ENCODE measurements at regions not wholly inside any gene's neighbourhood (a gene's known extent, or its start where the extent isn't known, plus 50 kb on each side); places are given as distances from the start of the nearest gene placed in this dataset.

DNA sequence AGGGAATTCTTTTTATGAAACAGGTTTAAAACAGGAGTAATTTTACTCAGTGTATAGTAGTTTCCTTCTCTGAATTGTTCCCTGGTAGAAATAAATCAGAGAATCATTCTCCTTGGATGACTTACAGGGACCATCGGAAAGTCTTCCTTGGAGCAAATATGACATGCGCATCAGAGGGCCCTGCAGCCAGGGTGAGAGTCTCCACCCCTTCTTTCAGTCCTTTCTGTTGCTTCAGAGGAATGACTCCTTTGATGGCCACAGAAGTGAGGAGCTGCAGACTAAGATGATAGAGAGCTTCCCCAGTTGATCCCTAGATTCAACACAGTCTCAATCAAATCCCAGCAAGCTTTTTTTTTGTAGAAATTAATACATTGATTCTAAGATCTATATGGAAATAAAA is 294.8 kb upstream of the UMPS start:
- no peak overlapping the region for H3K27ac ChIP-seq (ENCODE audit: low read depth in 1 of 2, low read length in 2 of 2)
- no peak overlapping the region for H2AFZ ChIP-seq (ENCODE audit: insufficient read depth, low read depth, low read length, poor library complexity, severe bottlenecking)
- WGBS (ENCODE audit: insufficient coverage): no CpG with 5 or more reads among the region's 2 CpGs
- no peaks in the 10 kb centered on the region for H4K20me1 ChIP-seq (ENCODE audit: insufficient read depth, low read length)
- no peak overlapping the region for H3K9ac ChIP-seq (ENCODE audit: insufficient read depth, low read length, poor library complexity, severe bottlenecking)
- no peaks in the 10 kb centered on the region for H3K36me3 ChIP-seq (replicated peaks in 1 of 2; ENCODE audit: control insufficient read depth in 1 of 2, insufficient read depth in 2 of 2, low read length in 2 of 2)
- no peaks in the 10 kb centered on the region for H3K79me2 ChIP-seq (ENCODE audit: insufficient read depth, low read length)
- no peak for DNase-seq
- H3K27me3 Mint-ChIP-seq (ENCODE audit: low read depth in 3 of 3): no peaks in the 10 kb centered on the region
- intact Hi-C loops (cut with micrococcal nuclease): no loop called here
- H3K27me3 ChIP-seq (ENCODE audit: control insufficient read depth in 2 of 2, insufficient read depth in 2 of 2, low read length in 2 of 2): no peaks in the 10 kb centered on the region
- H3K9me3 ChIP-seq (replicated peaks in 1 of 2; ENCODE audit: control insufficient read depth in 1 of 2, insufficient read depth in 1 of 2, low read length in 2 of 2): no peaks in the 10 kb centered on the region
- peaks cover under 1% of the 10 kb centered on the region for H3K4me1 Mint-ChIP-seq
- H3K36me3 Mint-ChIP-seq: no peaks in the 10 kb centered on the region
- no peak overlapping the region for H3K4me3 Mint-ChIP-seq
- no peaks in the 10 kb centered on the region for H3K4me1 ChIP-seq (ENCODE audit: control insufficient read depth in 1 of 2, insufficient read depth in 2 of 2, low read length in 2 of 2)
- no peak overlapping the region for H3K27ac Mint-ChIP-seq
- no peak overlapping the region for H3K4me3 ChIP-seq (replicated peaks in 1 of 3; ENCODE audit: low read depth in 2 of 3, low read length in 3 of 3)
- no peak for TF ChIP-seq CTCF (IDR thresholded peaks at IDR 0.05)
- peaks cover 0 to 3% (median 0%) of the 10 kb centered on the region in 7 donors for H3K9me3 Mint-ChIP-seq
- no peak overlapping the region for H3K4me2 ChIP-seq (replicated peaks; ENCODE audit: extremely low read depth, low read length, poor library complexity, severe bottlenecking)

DNA sequence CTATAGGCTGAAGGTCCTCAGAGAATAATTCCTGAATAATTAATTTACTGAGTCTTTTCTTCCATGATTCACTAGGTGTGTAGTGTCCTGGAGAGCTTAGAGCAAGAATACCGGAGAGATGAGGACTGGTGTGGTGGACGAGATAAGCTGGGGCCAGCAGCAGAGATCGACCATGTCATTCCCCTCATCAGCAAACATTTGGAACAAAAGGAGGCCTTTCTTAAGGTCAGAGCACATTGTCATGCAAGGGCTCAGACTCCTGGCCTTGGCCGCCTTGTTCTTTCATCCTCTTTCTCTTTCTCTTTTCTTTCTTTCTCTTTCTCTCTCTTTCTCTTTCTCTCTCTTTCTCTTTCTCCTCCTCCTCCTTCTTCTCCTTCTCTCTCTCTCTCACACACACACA is 291.4 kb upstream of the UMPS start:
- H3K79me2 ChIP-seq (ENCODE audit: insufficient read depth, low read length): no peaks in the 10 kb centered on the region
- H3K9me3 ChIP-seq (replicated peaks in 1 of 2; ENCODE audit: control insufficient read depth in 1 of 2, insufficient read depth in 1 of 2, low read length in 2 of 2): no peaks in the 10 kb centered on the region
- Mint-ChIP-seq H3K4me1 (no peaks in the 10 kb centered on the region), H3K27me3 (ENCODE audit: low read depth in 3 of 3) (no peaks in the 10 kb centered on the region), H3K4me3 (no peak overlapping the region), H3K36me3 (no peaks in the 10 kb centered on the region), H3K9me3 (peaks cover 0 to 3% (median 0%) of the 10 kb centered on the region in 7 donors), H3K27ac (no peak overlapping the region)
- no peaks in the 10 kb centered on the region for H3K4me1 ChIP-seq (ENCODE audit: control insufficient read depth in 1 of 2, insufficient read depth in 2 of 2, low read length in 2 of 2)
- no peaks in the 10 kb centered on the region for H4K20me1 ChIP-seq (ENCODE audit: insufficient read depth, low read length)
- H2AFZ ChIP-seq (ENCODE audit: insufficient read depth, low read depth, low read length, poor library complexity, severe bottlenecking): no peak overlapping the region
- no peak overlapping the region for H3K4me2 ChIP-seq (replicated peaks; ENCODE audit: extremely low read depth, low read length, poor library complexity, severe bottlenecking)
- no peak overlapping the region for H3K9ac ChIP-seq (ENCODE audit: insufficient read depth, low read length, poor library complexity, severe bottlenecking)
- no peak overlapping the region for H3K4me3 ChIP-seq (replicated peaks in 1 of 3; ENCODE audit: low read depth in 2 of 3, low read length in 3 of 3)
- H3K27ac ChIP-seq (ENCODE audit: low read depth in 1 of 2, low read length in 2 of 2): no peak overlapping the region
- intact Hi-C loops (cut with micrococcal nuclease): no loop called here
- no peak for TF ChIP-seq CTCF (IDR thresholded peaks at IDR 0.05)
- DNase-seq: no peak
- WGBS (ENCODE audit: insufficient coverage): 100% methylated on average over 2 of the region's 4 CpGs
- H3K36me3 ChIP-seq (replicated peaks in 1 of 2; ENCODE audit: control insufficient read depth in 1 of 2, insufficient read depth in 2 of 2, low read length in 2 of 2): no peaks in the 10 kb centered on the region
- no peaks in the 10 kb centered on the region for H3K27me3 ChIP-seq (ENCODE audit: control insufficient read depth in 2 of 2, insufficient read depth in 2 of 2, low read length in 2 of 2)

Data from CD14-positive monocyte (primary cell).